K562 (cell line): ENCODE measurements at regions not wholly inside any gene's neighbourhood (a gene's known extent, or its start where the extent isn't known, plus 50 kb on each side); places are given as distances from the start of the nearest gene placed in this dataset.

Experiments
- ATF1 ChIP-seq, 2 experiments: fragments of 450-650 bp in 1 of 2; IDR thresholded peaks; 2 replicates each; pipeline ENCODE4 v1.6.1; 2016; ENCODE audit warnings: missing compliant biosample characterization in 1 of 2, missing genetic modification characterization in 1 of 2
- HNRNPK ChIP-seq: fragments of 200-400 bp; formaldehyde crosslinking; IDR thresholded peaks from one replicate; pipeline ENCODE4 v1.6.1; 2018; ENCODE audit warnings: mild to moderate bottlenecking, low read depth, low read length; ENCODE audit not compliant: poor library complexity, severe bottlenecking
- NCOA1 ChIP-seq: fragments of 450-650 bp; IDR thresholded peaks from 2 replicates; pipeline ENCODE4 v1.6.1; 2016; ENCODE audit warnings: low read depth
- NELFE ChIP-seq: IDR thresholded peaks from 2 replicates; pipeline ENCODE4 v1.6.1; 2011; ENCODE audit warnings: mild to moderate bottlenecking; ENCODE audit not compliant: insufficient read depth, insufficient read length
- RNF2 ChIP-seq: sonication (generic); IDR thresholded peaks from 2 replicates; pipeline ENCODE4 v1.6.1; 2016
- SREBF2 ChIP-seq: sonication (generic); formaldehyde crosslinking; IDR thresholded peaks from 2 replicates; pipeline ENCODE4 v1.4.0; 2020; ENCODE audit warnings: mild to moderate bottlenecking, missing genetic modification reagents
- TGIF2 ChIP-seq: sonication (generic); formaldehyde crosslinking; IDR thresholded peaks from 2 replicates; pipeline ENCODE4 v1.8.1; 2022; ENCODE audit warnings: mild to moderate bottlenecking, missing genetic modification reagents, moderate library complexity
- ZBTB40 ChIP-seq, 2 experiments: fragments of 450-650 bp in 1 of 2; sonication (generic) in 1 of 2; formaldehyde crosslinking in 1 of 2; IDR thresholded peaks; 2 replicates each; pipeline versions ENCODE4 v1.7.1 to v1.9.0; 2016 to 2022; ENCODE audit warnings: inconsistent platforms in 1 of 2, mild to moderate bottlenecking in 1 of 2, missing genetic modification reagents in 1 of 2
- ZNF121 ChIP-seq: sonication (generic); formaldehyde crosslinking; conservative IDR thresholded peaks from 2 replicates; pipeline ENCODE4 v1.8.0; 2022; ENCODE audit warnings: missing genetic modification reagents
- TF ChIP-seq, protein P1 (sequence below): fragments of 250-450 bp; sonication (Bioruptor Pico); IDR thresholded peaks from 2 replicates; pipeline ENCODE4 v1.4.0; 2020; ENCODE audit warnings: borderline replicate concordance
- TF ChIP-seq, protein P2 (sequence below), 3 experiments: IDR thresholded peaks in 2 of 3; conservative IDR thresholded peaks in 1 of 3; 2 replicates each; pipeline ENCODE4 v1.5.1; 2011 to 2012; ENCODE audit warnings: low read length in 3 of 3, mild to moderate bottlenecking in 3 of 3, control low read depth in 2 of 3, improper control_type of control experiment in 1 of 3, inconsistent platforms in 1 of 3, low read depth in 1 of 3, mixed read lengths in 1 of 3, moderate library complexity in 1 of 3; ENCODE audit not compliant: insufficient read depth in 2 of 3
- TF ChIP-seq, protein P3 (sequence below): sonication (generic); formaldehyde crosslinking; IDR thresholded peaks from 2 replicates; pipeline ENCODE4 v1.8.1; 2023; ENCODE audit warnings: mild to moderate bottlenecking, missing genetic modification reagents, moderate library complexity

DNA sequence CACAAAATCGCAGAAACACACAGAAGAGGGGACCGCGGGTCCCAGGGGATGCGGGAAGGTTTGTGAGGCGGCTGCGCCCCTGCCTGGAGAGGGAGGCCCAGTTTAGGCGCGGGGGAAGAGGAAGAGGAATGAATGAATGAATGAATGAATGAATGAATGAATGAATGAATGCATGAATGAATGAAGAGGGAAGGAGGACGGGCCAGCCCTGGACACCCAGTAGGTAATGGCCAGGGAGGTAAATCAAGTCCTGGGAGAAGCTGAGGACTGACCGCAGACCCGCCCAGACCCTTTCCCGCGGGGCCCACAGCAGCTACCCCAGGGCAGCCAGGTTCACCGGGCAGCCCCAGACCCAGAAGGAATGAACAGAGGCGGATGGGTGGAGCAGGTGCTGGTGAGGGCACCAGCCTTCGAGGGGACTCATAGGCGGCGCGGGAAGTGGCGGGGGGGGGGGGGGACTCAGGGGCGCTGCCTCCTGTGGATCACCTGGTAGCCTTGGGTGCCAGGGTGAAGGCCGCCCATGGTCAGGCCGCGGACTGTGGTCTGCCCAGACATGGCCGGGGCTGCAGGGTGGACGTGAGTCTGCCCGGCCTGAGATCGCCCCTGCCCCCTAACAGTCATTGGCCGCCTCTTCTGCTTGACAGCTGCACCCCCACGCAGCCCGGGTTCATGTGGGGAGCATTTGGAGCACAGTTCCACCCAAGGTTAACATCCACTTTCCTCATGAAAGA lies 192.0 kb upstream of the PDE10A start:
- TF ChIP-seq TGIF2 = no peak
- no peak for TF ChIP-seq SREBF2 (CRISPR knock-in tag)
- TF ChIP-seq, protein P1, sequence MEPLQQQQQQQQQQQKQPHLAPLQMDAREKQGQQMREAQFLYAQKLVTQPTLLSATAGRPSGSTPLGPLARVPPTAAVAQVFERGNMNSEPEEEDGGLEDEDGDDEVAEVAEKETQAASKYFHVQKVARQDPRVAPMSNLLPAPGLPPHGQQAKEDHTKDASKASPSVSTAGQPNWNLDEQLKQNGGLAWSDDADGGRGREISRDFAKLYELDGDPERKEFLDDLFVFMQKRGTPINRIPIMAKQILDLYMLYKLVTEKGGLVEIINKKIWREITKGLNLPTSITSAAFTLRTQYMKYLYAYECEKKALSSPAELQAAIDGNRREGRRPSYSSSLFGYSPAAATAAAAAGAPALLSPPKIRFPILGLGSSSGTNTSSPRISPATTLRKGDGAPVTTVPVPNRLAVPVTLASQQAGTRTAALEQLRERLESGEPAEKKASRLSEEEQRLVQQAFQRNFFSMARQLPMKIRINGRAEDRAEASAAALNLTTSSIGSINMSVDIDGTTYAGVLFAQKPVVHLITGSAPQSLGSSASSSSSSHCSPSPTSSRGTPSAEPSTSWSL (CRISPR knock-in tag) = no peak
- TF ChIP-seq ZNF121 (CRISPR knock-in tag) = no peak
- no peak for TF ChIP-seq ZBTB40 (IDR thresholded peaks at IDR 0.05)
- no peak for TF ChIP-seq ZBTB40 (CRISPR knock-in tag; IDR thresholded peaks at IDR 0.05)
- no peak for TF ChIP-seq HNRNPK
- TF ChIP-seq, protein P2, sequence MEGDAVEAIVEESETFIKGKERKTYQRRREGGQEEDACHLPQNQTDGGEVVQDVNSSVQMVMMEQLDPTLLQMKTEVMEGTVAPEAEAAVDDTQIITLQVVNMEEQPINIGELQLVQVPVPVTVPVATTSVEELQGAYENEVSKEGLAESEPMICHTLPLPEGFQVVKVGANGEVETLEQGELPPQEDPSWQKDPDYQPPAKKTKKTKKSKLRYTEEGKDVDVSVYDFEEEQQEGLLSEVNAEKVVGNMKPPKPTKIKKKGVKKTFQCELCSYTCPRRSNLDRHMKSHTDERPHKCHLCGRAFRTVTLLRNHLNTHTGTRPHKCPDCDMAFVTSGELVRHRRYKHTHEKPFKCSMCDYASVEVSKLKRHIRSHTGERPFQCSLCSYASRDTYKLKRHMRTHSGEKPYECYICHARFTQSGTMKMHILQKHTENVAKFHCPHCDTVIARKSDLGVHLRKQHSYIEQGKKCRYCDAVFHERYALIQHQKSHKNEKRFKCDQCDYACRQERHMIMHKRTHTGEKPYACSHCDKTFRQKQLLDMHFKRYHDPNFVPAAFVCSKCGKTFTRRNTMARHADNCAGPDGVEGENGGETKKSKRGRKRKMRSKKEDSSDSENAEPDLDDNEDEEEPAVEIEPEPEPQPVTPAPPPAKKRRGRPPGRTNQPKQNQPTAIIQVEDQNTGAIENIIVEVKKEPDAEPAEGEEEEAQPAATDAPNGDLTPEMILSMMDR (IDR thresholded peaks at IDR 0.05 in 2 of 3, conservative IDR thresholded peaks at IDR 0.05 in 1 of 3; ENCODE audit: insufficient read depth in 2 of 3, low read depth in 1 of 3, low read length in 3 of 3) = no peak
- TF ChIP-seq, protein P3, sequence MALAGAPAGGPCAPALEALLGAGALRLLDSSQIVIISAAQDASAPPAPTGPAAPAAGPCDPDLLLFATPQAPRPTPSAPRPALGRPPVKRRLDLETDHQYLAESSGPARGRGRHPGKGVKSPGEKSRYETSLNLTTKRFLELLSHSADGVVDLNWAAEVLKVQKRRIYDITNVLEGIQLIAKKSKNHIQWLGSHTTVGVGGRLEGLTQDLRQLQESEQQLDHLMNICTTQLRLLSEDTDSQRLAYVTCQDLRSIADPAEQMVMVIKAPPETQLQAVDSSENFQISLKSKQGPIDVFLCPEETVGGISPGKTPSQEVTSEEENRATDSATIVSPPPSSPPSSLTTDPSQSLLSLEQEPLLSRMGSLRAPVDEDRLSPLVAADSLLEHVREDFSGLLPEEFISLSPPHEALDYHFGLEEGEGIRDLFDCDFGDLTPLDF = no peak
- no peak for TF ChIP-seq NELFE
- TF ChIP-seq ATF1 (CRISPR knock-in tag; IDR thresholded peaks at IDR 0.05) = no peak
- no peak for TF ChIP-seq ATF1 (tag; IDR thresholded peaks at IDR 0.05)
- no peak for TF ChIP-seq RNF2
- no peak for TF ChIP-seq NCOA1
